H1 (cell line): ENCODE measurements at regions not wholly inside any gene's neighbourhood (a gene's known extent, or its start where the extent isn't known, plus 50 kb on each side); places are given as distances from the start of the nearest gene placed in this dataset.

Experiments
- CTCF ChIA-PET: fragments of 300-600 bp; sonication (Branson Sonifier 250); formaldehyde crosslinking; loops from one replicate; lab custom pipeline; 2021; ENCODE audit not compliant: partially characterized antibody; lab: Charles Lee
- POLR2A ChIA-PET: fragments of 300-600 bp; sonication (Branson Sonifier 250); formaldehyde crosslinking; loops from one replicate; lab custom pipeline; 2021; ENCODE audit warnings: inconsistent platforms; ENCODE audit not compliant: partially characterized antibody; lab: Charles Lee
- DNase-seq, 2 experiments: peaks; one replicate each; pipeline versions ENCODE4 v3.0.0 to v3.0.0-alpha.2; 2010 to 2022; ENCODE audit warnings: low spot score in 2 of 2, low read depth in 1 of 2, mixed read lengths in 1 of 2
- FAIRE-seq: peaks from 2 replicates; lab custom pipeline; 2011; peaks lifted over from hg19 to GRCh38; lab: Jason Lieb, UNC
- H2AFZ ChIP-seq: 2 replicates; pipeline ENCODE4 v1.8.1; 2012; ENCODE audit warnings: low read length, inconsistent platforms
- H2AK5ac ChIP-seq: 2 replicates; pipeline ENCODE4 v1.6.1; 2013; ENCODE audit warnings: low read depth, low read length
- H2BK120ac ChIP-seq: replicated peaks from 2 replicates; pipeline ENCODE3; 2013; ENCODE audit warnings: low read depth, low read length, inconsistent platforms
- H2BK12ac ChIP-seq: 2 replicates; pipeline ENCODE4 v1.6.1; 2013; ENCODE audit warnings: low read depth, low read length
- H2BK15ac ChIP-seq: 2 replicates; pipeline ENCODE4 v1.6.1; 2013; ENCODE audit warnings: low read length
- H2BK20ac ChIP-seq: 2 replicates; pipeline ENCODE4 v1.6.1; 2013; ENCODE audit warnings: low read length
- H2BK5ac ChIP-seq: 2 replicates; pipeline ENCODE4 v1.6.1; 2013; ENCODE audit warnings: low read depth, low read length
- H3K14ac ChIP-seq: 2 replicates; pipeline ENCODE4 v1.6.1; 2013; ENCODE audit warnings: inconsistent platforms; ENCODE audit not compliant: insufficient read length
- H3K18ac ChIP-seq: 2 replicates; pipeline ENCODE4 v1.6.1; 2013; ENCODE audit warnings: low read length; ENCODE audit errors: extremely low read depth
- H3K23ac ChIP-seq: 2 replicates; pipeline ENCODE4 v1.6.1; 2013; ENCODE audit warnings: inconsistent platforms; ENCODE audit not compliant: insufficient read length
- H3K23me2 ChIP-seq: 2 replicates; pipeline ENCODE4 v1.6.1; 2013; ENCODE audit warnings: low read depth, low read length
- H3K27ac ChIP-seq: 2 replicates; pipeline ENCODE4 v1.6.1; 2011; ENCODE audit warnings: low read depth, low read length, inconsistent platforms
- H3K27me3 ChIP-seq, 4 experiments: replicated peaks in 1 of 4; 1 replicate in 1 of 4; 2 replicates in 3 of 4; pipeline versions ENCODE4 v1.6.1 to v1.8.1; 2011 to 2013; ENCODE audit warnings: low read length in 3 of 4, mild to moderate bottlenecking in 3 of 4, inconsistent platforms in 2 of 4, mixed read lengths in 2 of 4, moderate library complexity in 1 of 4; ENCODE audit not compliant: control insufficient read depth in 3 of 4, insufficient read depth in 3 of 4; ENCODE audit errors: extremely low read depth in 1 of 4
- H3K36me3 ChIP-seq, 4 experiments: 2 replicates each; pipeline versions ENCODE4 v1.6.1 to v1.8.1; 2011 to 2013; ENCODE audit warnings: mild to moderate bottlenecking in 4 of 4, low read length in 3 of 4, moderate library complexity in 2 of 4, control low read depth in 1 of 4, inconsistent platforms in 1 of 4; ENCODE audit not compliant: insufficient read depth in 4 of 4, control insufficient read depth in 2 of 4
- H3K4ac ChIP-seq: replicated peaks from 2 replicates; pipeline ENCODE3; 2013; ENCODE audit warnings: low read length, low read depth, mixed read lengths, inconsistent platforms; ENCODE audit not compliant: insufficient read length
- H3K4me1 ChIP-seq, 4 experiments: replicated peaks in 1 of 4; 1 replicate in 1 of 4; 2 replicates in 3 of 4; pipeline versions ENCODE4 v1.6.1 to v1.8.1; 2011 to 2013; ENCODE audit warnings: low read length in 3 of 4, inconsistent platforms in 2 of 4, mixed read lengths in 1 of 4; ENCODE audit not compliant: insufficient read depth in 4 of 4, control insufficient read depth in 3 of 4
- H3K4me2 ChIP-seq, 2 experiments: 2 replicates each; pipeline versions ENCODE4 v1.6.1 to v1.8.1; 2011 to 2013; ENCODE audit warnings: low read depth in 2 of 2, low read length in 2 of 2, control low read depth in 1 of 2, inconsistent platforms in 1 of 2, mild to moderate bottlenecking in 1 of 2; ENCODE audit not compliant: insufficient read depth in 1 of 2
- H3K4me3 ChIP-seq, 4 experiments: fragments of 200-600, 300-600 bp in 1 of 4; sonication (generic), shearing (Covaris generic), sonication (Bioruptor Twin) in 1 of 4; 2 replicates each; pipeline versions ENCODE4 v1.5.1 to v1.8.1; 2011 to 2016; ENCODE audit warnings: low read length in 4 of 4, low read depth in 3 of 4, control low read depth in 2 of 4, inconsistent platforms in 2 of 4, mild to moderate bottlenecking in 2 of 4, mixed read lengths in 1 of 4, moderate library complexity in 1 of 4; ENCODE audit not compliant: insufficient read depth in 2 of 4; ENCODE audit errors: extremely low read depth in 1 of 4
- H3K56ac ChIP-seq: replicated peaks from 2 replicates; pipeline ENCODE3; 2013; ENCODE audit warnings: low read depth, mild to moderate bottlenecking, mixed read lengths, low read length, inconsistent platforms; ENCODE audit not compliant: insufficient read length
- H3K79me1 ChIP-seq: 2 replicates; pipeline ENCODE4 v1.6.1; 2013; ENCODE audit warnings: low read depth, low read length, control low read depth
- H3K79me2 ChIP-seq, 2 experiments: 2 replicates each; pipeline versions ENCODE4 v1.6.1 to v1.8.1; 2012 to 2013; ENCODE audit warnings: low read length in 2 of 2, mild to moderate bottlenecking in 2 of 2, inconsistent platforms in 1 of 2; ENCODE audit not compliant: insufficient read depth in 2 of 2, control insufficient read depth in 1 of 2
- H3K9ac ChIP-seq, 4 experiments: replicated peaks in 1 of 4; 1 replicate in 1 of 4; 2 replicates in 3 of 4; pipeline versions ENCODE4 v1.6.1 to v1.8.1; 2011 to 2013; ENCODE audit warnings: low read depth in 3 of 4, low read length in 3 of 4, control low read depth in 2 of 4, mild to moderate bottlenecking in 2 of 4, moderate library complexity in 2 of 4, inconsistent platforms in 1 of 4; ENCODE audit errors: extremely low read depth in 1 of 4
- H3K9me3 ChIP-seq, 2 experiments: 2 replicates each; pipeline versions ENCODE4 v1.6.1 to v1.8.1; 2012 to 2013; ENCODE audit warnings: mild to moderate bottlenecking in 2 of 2, moderate library complexity in 2 of 2, control low read depth in 1 of 2, inconsistent platforms in 1 of 2, low read depth in 1 of 2, low read length in 1 of 2, mixed read lengths in 1 of 2; ENCODE audit not compliant: insufficient read depth in 2 of 2
- H4K20me1 ChIP-seq, 2 experiments: replicated peaks in 1 of 2; 2 replicates each; pipeline versions ENCODE3 to v1.8.1; 2011 to 2013; ENCODE audit warnings: inconsistent platforms in 2 of 2, low read length in 2 of 2, mild to moderate bottlenecking in 1 of 2; ENCODE audit not compliant: insufficient read depth in 2 of 2, control insufficient read depth in 1 of 2
- H4K5ac ChIP-seq: 2 replicates; pipeline ENCODE4 v1.6.1; 2013; ENCODE audit warnings: low read length, low read depth, mixed read lengths, inconsistent platforms; ENCODE audit not compliant: insufficient read length
- H4K8ac ChIP-seq: 2 replicates; pipeline ENCODE4 v1.8.0; 2013; ENCODE audit warnings: mild to moderate bottlenecking, moderate library complexity, low read length, inconsistent platforms; ENCODE audit not compliant: insufficient read depth; ENCODE audit errors: extremely low read depth
- H4K91ac ChIP-seq: replicated peaks from 2 replicates; pipeline ENCODE3; 2013; ENCODE audit warnings: low read length, mixed read lengths, inconsistent platforms; ENCODE audit not compliant: insufficient read length
- ASH2L ChIP-seq: fragments of 200-600, 300-600 bp; sonication (generic); IDR thresholded peaks from one replicate; pipeline ENCODE4 v1.7.1; 2017; ENCODE audit warnings: low read length
- CBX5 ChIP-seq: fragments of 300-800, 300-1000 bp; sonication (generic); IDR thresholded peaks from 2 replicates; pipeline ENCODE4 v1.7.1; 2016; ENCODE audit warnings: antibody characterized with exemption, low read length, low read depth
- CHD1 ChIP-seq: IDR thresholded peaks from 2 replicates; pipeline ENCODE4 v1.6.1; 2012; ENCODE audit warnings: low read depth, low read length, improper control_type of control experiment
- EGR1 ChIP-seq: IDR thresholded peaks from 2 replicates; pipeline ENCODE4 v1.6.1; 2011; ENCODE audit warnings: low read depth, low read length, borderline replicate concordance
- EP300 ChIP-seq, 2 experiments: IDR thresholded peaks; 1 replicate in 1 of 2; 2 replicates in 1 of 2; pipeline ENCODE4 v1.6.1; 2011 to 2012; ENCODE audit warnings: low read depth in 2 of 2, low read length in 2 of 2, mild to moderate bottlenecking in 2 of 2, borderline replicate concordance in 1 of 2, inconsistent platforms in 1 of 2, moderate library complexity in 1 of 2
- KDM1A ChIP-seq: fragments of 200-600, 300-600 bp; sonication (generic); IDR thresholded peaks from 2 replicates; pipeline ENCODE4 v1.7.1; 2016; ENCODE audit warnings: mild to moderate bottlenecking, low read length, borderline replicate concordance
- KDM4A ChIP-seq: IDR thresholded peaks from one replicate; pipeline ENCODE4 v1.7.1; 2012; ENCODE audit warnings: low read depth, mild to moderate bottlenecking, moderate library complexity, low read length, inconsistent platforms; ENCODE audit not compliant: severe bottlenecking
- MAFK ChIP-seq: IDR thresholded peaks from 2 replicates; pipeline ENCODE4 v1.6.1; 2012; ENCODE audit warnings: low read depth, mild to moderate bottlenecking, improper control_type of control experiment, low read length
- NANOG ChIP-seq: IDR thresholded peaks from 2 replicates; pipeline ENCODE4 v1.6.1; 2011; ENCODE audit warnings: low read length, low read depth, mild to moderate bottlenecking, inconsistent platforms; ENCODE audit not compliant: insufficient read depth, poor library complexity, severe bottlenecking
- PHF8 ChIP-seq: fragments of 200-600 bp; sonication (generic); conservative IDR thresholded peaks from 2 replicates; pipeline ENCODE4 v1.7.1; 2012; ENCODE audit warnings: low read depth, mild to moderate bottlenecking, inconsistent platforms, low read length, moderate library complexity
- RXRA ChIP-seq: IDR thresholded peaks from 2 replicates; pipeline ENCODE4 v1.6.1; 2011; ENCODE audit warnings: low read depth, mild to moderate bottlenecking, low read length, moderate library complexity; ENCODE audit not compliant: insufficient read depth
- SAP30 ChIP-seq: fragments of 300-600 bp; sonication (generic); IDR thresholded peaks from 2 replicates; pipeline ENCODE4 v1.7.1; 2012; ENCODE audit warnings: low read length, moderate library complexity, mild to moderate bottlenecking, inconsistent platforms; ENCODE audit not compliant: insufficient read depth, insufficient replicate concordance
- SP4 ChIP-seq: IDR thresholded peaks from 2 replicates; pipeline ENCODE4 v1.6.1; 2012; ENCODE audit warnings: low read length, inconsistent platforms
- SUZ12 ChIP-seq: fragments of 200-600 bp; sonication (generic); IDR thresholded peaks from 2 replicates; pipeline ENCODE4 v1.6.1; 2012; ENCODE audit warnings: mild to moderate bottlenecking, inconsistent platforms, low read length, moderate library complexity, mixed read lengths
- TEAD4 ChIP-seq: IDR thresholded peaks from 2 replicates; pipeline ENCODE4 v1.6.1; 2012; ENCODE audit warnings: low read depth, low read length, inconsistent platforms, mixed read lengths
- YY1 ChIP-seq: IDR thresholded peaks from 2 replicates; pipeline ENCODE4 v1.6.1; 2011; ENCODE audit warnings: low read depth, mild to moderate bottlenecking, low read length
- WGBS, 2 experiments: shearing (Covaris generic) in 1 of 2; methylation state at CpG; one replicate each; pipeline versions ENCODE4 v1.1.6 to v1.1.7; 2013 to 2015; ENCODE audit warnings: low lambda C conversion rate in 2 of 2, mixed read lengths in 2 of 2, inconsistent platforms in 1 of 2, low coverage in 1 of 2, missing lambda C conversion rate in 1 of 2; ENCODE audit not compliant: insufficient replicate concordance in 2 of 2, insufficient coverage in 1 of 2, insufficient read length in 1 of 2; ENCODE audit errors: extremely low coverage in 1 of 2, missing lambda C conversion rate in 1 of 2; 5-methylcytosine and 5-hydroxymethylcytosine counted together

- Histone ChIP-seq H3K27ac (no peak overlapping the region), H3K4me2 (no peak overlapping the region), H3K36me3 (no peaks in the 10 kb centered on the region), H3K9me3 (no peaks in the 10 kb centered on the region), H3K23me2 (no peaks in the 10 kb centered on the region), H2BK5ac (no peak overlapping the region), H3K14ac (no peak overlapping the region), H3K56ac (no peak overlapping the region)
- TF ChIP-seq KDM4A (no peak), EP300 (IDR thresholded peaks at IDR 0.05; ENCODE audit: borderline replicate concordance in 1 of 2, low read depth in 2 of 2, low read length in 2 of 2) (no peak), MAFK (no peak), EGR1 (no peak), NANOG (no peak), SAP30 (no peak), CBX5 (no peak), TEAD4 (no peak), SP4 (no peak), PHF8 (no peak), YY1 (no peak), ASH2L (no peak), RXRA (no peak), SUZ12 (no peak), KDM1A (no peak), CHD1 (no peak)
- TF ChIP-seq, all 59 proteins: peak for 0
- no peaks in the 10 kb centered on the region for H3K79me2 ChIP-seq
- H3K9ac ChIP-seq, result no peak overlapping the region
- no peak overlapping the region for H2BK15ac ChIP-seq
- H3K18ac ChIP-seq, result no peak overlapping the region
- no peaks in the 10 kb centered on the region for H3K4me1 ChIP-seq
- H4K5ac ChIP-seq, result no peak overlapping the region
- H3K4me3 ChIP-seq, result no peak overlapping the region
- H3K23ac ChIP-seq, result no peak overlapping the region
- CTCF ChIA-PET, result interaction anchor here (0.7 to 0.8 kb wide), 2 partner anchors 9 to 65 kb away, joined by 3 to 5 read pairs; no protein-coding TSS in a partner anchor
- WGBS, 2 experiments, result 82% methylated on average over 3 of the region's 3 CpGs; no CpG with 5 or more reads in 1 of the 2 experiments
- H3K4ac ChIP-seq, result no peak overlapping the region
- no peak overlapping the region for H4K8ac ChIP-seq
- no peak overlapping the region for H4K91ac ChIP-seq
- H2AK5ac ChIP-seq, result no peak overlapping the region
- H2BK120ac ChIP-seq, result no peak overlapping the region
- no peaks in the 10 kb centered on the region for H3K27me3 ChIP-seq
- FAIRE-seq (no peak), DNase-seq (no peak)
- H3K79me1 ChIP-seq, result no peaks in the 10 kb centered on the region
- H2AFZ ChIP-seq, result no peak overlapping the region
- H2BK12ac ChIP-seq, result no peak overlapping the region
- H2BK20ac ChIP-seq, result no peak overlapping the region
- POLR2A ChIA-PET, result no interaction called here
- H4K20me1 ChIP-seq, result no peaks in the 10 kb centered on the region
These were observed 447.0 kb upstream of the PKN2 start for GRCh38 chr1:88237058-88237457.
